Lung microvascular endothelial cell (primary cell): ENCODE measurements at regions not wholly inside any gene's neighbourhood (a gene's known extent, or its start where the extent isn't known, plus 50 kb on each side); places are given as distances from the start of the nearest gene placed in this dataset.
"Not testable (repeated sequence)": the region's sequence is repeated elsewhere in the genome, so short reads cannot be mapped to it uniquely, and the experiment has no call there.

Experiments
- DNase-seq, 2 donors: peaks; one replicate each; pipeline versions ENCODE4 v3.0.0 to v3.0.0-alpha.2; 2010; ENCODE audit warnings: low read depth in 2 of 2

DNA sequence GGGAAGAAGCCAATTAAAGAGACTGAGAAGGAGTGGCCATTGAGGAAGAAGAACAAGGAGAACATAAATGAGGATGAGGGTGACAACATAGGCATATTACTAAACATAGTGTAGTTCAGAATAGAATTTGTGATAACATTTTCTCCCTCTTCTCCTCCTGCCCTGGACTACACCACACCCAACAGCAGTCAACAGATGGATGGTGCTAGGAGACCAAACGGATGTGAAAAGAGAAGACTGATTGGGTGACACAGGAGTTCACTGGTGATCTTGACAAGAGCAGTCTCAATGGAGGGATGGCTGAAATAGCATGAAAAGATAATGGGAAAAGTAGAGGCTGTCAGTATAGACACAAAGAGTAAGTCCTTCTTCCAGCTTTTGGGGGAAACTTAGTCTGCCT, 226.5 kb upstream of the FGF13 start:
- DNase-seq, result no peak

DNA sequence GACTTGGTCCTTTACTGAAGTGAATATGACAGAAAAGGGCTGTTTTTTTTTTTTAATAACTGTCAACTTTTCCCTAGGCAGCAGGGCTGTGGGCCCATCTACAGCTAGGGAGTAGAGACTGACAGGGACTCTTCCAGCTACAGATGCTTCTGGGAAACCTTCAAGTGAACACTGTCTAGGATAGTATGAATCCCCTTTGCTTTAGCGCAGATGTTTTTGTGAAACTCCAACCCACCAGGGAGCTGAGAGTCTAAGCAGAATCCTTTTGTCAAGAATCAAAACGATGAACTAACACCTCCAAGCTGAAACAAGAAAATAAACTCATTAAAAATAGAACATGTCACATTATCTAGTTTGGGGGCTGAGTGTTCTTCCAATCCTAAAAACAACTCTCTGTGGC, 219.7 kb upstream of the FGF13 start:
- no peak for DNase-seq

DNA sequence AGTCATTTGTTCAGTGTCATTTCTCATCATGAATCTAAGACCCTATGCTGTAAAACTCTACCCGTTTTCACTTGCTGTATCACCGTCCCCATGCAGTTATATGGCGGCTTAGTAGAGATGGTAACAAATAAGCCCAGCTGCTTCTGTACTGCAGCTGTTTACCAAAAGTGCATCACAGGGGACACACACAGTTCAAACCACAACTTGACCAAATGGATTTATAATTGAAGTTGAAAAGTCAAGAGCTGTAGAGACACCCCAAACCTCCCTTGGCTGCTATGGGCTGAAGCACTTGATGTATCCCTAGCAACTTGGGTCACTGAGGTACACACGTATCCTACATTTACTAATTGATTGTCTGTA, 219.0 kb upstream of the FGF13 start:
- DNase-seq, result no peak

DNA sequence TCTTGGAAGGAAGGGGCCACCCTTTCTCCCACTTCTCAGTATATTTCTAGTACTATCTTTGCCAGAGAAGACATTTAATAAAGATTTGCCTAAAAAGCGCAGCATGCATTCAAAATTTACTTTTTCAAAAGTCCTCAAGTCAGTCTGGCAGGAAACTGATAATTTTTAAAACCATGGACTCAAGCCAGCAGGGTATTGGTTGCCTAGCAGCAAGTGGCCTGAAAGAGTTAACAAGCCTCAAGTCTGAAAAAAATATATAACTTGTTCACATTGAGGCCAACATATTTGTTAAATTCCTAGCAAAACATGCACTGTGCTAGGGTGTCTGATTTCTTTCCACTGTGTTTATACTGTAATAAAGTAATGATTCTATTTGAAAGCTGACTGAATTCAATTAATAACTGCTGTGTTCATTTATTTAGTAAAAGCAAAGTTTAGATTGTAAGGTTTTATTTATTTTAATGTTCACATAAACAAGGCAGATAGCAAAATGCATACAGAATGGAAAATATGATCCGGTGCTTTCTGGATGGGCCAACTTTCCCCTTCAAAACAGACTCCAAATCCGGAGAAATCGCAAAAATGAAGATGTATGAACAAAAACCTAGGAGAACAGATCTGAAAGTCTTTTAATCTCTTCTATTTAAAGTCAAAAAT, 218.5 kb upstream of the FGF13 start:
- no peak for DNase-seq

DNA sequence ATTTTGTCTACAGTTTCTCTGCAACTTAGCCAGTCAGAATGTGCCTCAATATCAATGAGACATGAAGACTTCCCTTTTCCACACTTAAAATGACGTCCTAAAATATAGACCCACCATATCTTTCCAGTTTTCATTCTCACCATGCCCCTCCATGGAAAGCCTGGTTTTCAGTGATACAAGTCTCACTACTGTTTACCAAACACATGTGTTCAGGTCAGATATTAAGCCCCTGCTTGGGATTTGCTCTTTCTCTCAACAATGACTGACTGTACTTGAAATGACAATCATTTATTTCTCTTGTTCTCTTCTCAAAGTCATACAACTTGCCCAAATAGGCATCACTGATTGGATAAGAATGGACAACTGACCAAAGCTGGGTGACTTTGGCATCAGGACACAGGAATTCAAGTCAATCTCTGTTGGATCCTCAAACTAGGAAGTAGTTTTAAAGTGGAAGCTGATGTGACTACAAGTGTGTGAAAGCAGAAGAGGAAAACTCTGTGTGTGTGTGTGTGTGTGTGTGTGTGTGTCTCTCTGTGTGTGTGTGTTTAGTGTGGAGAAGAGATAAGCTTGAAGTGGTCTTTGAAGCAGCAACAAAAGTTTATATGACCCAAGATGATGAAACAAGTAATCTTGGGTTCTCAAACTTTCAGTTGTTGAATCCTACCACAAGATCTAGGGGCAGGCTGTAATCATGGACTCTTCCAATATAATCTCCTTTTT, 217.4 kb upstream of the FGF13 start:
- no peak for DNase-seq

DNA sequence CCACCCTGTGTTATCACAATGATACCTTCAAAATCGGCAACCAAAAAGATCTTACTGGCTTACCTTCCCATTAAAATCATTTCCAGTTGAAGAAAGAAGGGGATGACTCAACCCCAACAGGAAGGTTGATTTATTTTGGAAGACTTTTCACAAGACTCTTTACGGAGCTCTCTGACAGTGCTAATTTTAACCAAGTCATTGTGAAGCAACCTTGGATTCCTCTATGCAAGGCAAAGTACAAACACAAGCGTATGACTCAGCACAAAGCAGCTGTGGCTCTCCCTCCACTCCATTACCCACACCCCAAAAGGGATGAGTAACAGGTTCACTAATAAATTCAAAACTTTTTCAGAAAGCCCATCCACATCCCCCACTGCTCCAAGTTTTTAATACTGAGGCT, 213.8 kb upstream of the FGF13 start:
- DNase-seq, result peak in 1 of 2 donors; percentile 4

DNA sequence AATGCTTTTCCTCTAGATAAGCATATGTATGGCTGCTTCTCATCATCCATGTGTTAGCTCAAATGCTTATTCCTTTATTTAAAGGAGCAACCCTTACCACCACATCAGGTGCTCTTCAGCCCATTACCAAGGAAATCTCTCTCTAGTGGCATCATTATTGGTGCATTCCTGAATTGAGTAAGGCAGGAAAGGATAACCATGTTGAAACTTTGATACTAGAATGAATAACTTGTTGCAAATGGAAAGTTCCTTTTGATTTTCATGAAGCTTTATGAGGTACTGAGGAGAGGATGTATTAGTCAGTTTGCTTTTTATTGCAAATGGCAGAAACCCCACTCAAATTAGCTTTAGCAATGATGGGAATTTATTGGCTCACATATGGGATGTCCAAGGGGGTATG, 212.3 kb upstream of the FGF13 start:
- DNase-seq, result no peak

DNA sequence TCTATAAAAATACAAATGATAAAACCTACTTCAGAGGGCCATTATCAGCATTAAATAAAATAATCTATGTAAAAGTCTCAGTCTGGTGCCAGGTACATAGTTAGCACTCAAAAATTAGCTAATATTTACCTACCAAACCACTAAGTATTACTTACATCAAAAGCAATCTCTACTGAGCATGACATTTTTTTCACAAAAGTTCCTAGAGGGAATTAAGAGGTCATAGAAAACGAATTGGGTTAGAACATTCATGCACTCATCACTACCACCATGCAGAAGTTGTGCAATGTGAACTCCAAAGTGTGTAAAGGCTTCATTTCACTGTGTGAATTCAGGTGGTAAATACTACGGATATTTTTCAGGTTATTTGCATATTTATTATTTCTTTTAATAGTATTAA, 209.5 kb upstream of the FGF13 start:
- no peak for DNase-seq

DNA sequence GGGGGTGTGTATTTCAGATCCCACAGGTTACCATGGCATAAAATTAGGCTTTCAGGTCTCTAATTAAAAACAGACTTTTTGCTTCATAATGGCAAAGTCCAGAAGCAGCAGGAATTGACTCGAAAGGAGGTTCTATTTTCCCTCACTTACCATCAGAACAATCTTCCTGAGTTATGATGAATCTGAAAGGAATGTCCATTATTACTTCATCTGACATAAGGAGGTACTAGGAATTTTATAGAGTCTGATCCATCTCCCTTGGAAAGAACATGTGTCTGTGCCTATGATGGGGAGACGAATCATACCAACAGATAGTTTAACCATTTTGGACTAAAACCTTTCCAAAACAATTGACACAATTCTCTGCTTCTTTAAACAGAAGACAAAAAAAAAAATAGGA, 206.3 kb upstream of the FGF13 start:
- DNase-seq, result no peak

DNA sequence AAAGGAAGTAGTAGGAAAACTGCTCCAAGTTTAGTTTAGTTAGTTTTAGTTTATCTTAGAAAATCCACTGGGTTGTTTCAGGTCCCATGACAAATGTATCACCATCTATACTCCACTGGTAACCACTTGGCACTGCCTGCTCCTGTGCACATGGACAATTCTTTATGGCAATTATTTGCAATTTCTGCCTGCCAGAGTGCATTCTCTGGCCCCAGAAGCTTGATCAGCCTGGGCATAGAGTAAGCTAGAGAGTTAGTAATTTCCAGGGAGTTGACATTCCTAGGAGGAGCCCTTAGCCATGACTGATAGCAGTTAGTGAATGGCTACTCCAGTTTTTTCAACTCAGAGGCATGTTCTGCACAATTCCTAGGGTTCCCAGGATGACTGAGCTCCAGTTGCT, 203.2 kb upstream of the FGF13 start:
- DNase-seq, result no peak

DNA sequence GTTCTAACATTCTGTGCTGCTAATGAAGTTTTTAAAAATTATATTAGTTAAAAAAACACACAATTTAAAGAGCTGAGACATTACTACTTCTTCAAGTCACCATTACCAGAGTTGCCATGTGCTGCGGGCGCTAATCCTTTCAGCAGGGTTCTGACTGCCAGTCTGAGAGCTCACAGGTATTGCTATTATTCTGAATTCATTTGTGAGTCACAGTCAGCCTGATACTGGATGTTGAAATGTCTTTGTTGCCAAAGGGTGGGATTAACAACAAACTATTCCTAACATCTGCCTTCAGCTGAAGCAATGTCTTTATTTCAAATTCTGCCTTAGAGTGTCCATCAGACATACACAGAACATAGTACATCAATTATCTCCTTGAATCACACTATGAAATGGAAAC, 197.1 kb upstream of the FGF13 start:
- no peak for DNase-seq

DNA sequence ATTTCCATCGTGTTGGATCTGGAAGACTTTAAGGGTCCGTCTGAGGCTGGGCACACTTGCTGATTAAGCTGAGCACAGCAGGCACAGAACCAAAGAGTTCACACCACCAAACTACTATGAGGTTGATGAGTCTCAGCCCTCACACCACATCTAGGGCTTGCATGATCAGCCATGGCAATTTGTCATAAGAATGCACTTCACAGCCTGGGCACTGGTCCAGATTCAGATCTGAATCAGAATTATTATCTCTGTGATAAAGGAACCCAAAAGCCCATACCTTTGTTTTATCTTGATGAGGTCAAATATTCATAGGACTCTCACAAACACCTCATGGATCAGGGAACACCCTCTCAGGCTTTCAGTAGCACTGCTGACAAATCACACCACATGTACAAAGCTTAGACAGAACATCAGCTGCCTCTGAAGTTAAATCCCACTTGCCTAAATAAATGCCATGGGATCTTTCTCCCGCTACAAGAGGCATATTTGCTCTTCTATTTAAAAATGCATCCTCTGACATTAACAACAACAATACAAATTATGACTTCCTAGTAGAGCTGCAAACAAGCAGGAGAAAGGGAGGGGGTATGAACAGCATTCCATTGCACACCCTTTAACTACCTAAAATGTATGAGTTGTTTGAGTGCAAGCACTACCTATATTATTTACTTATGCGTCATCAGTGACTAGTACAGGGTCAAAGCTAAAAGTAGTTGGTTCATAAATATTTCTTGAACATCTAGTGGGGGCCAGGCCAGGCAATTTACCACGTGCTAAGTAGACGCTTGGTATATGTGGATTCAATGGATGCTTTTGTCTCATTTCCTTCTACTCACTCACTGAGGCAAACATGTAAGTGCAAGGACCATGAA, 186.3 kb upstream of the FGF13 start:
- no peak for DNase-seq

DNA sequence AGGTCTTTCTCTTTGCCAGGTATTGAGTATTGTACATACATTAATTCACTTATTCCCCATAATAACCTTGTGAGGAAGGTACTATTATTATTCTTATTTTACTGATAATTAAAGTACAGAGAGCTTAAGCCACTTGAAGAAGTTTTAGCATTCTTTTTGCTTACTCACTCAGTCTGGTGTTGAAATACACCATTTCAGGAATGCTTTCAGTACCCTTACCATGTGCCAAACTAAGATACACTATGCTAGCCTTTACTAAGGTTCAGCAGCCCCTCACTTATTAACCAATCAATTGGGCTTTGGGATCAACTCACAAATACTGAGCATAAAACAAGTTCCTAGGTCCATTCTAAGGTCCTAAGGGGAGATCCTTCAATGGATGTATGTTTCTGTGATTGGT, 179.0 kb upstream of the FGF13 start:
- DNase-seq, result no peak

DNA sequence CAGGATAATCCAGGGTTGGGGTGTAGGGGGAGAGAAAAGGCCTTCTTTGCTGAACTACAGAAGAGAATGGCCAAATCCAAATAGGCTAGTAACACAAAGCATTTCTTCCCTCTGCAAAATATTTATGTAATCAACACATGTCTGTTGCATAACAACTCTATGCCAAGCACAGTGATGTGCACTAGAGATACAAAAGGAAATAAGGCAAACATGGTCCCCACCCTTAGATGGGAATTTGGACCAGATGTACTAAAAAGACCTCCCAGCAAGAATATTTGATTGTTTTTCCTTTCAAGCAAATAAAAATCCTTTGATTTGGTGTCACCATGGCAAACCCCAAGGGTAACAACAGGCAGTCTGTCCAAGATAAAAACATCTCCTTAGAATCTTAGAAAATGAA, 177.6 kb upstream of the FGF13 start:
- DNase-seq, result no peak

DNA sequence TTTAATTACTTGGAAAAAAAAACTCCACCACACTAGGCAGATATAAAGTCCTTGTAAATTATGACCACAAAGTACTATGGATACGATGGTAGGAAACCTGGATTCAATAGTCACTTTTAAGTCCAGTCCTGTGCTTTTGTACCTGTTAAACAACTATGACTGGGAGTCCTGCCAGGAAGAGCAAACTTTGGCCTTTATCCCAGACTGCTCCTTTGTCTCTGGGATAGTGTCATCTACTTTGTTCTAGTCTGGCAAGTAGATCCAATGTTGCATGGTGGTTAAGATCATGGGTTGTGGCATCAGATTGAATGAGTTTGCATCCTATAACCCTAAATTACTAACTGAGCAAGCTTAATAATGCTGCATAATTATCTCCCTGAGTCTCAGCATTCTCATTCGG, 175.3 kb upstream of the FGF13 start:
- DNase-seq, result peak in 1 of 2 donors; percentile 78

DNA sequence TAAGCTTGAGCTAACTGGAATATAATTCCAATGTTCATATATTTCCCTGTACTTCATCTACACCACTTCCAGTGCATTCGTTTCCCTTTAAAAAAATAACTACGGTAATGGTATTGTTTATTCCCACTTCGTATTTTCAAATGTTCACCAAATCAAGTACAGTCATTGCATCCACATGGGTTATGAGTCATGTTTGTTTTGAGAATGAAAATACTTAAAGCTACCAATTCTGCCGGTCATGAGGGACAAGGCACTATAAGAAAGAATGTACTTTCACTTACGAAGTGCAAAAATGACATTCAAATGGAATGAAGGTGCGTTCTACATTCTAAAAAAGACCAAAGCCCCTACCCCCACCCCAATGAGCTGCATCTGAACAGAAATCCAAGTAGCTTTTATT, 174.4 kb upstream of the FGF13 start:
- DNase-seq, result peak; percentile 15 to 49

DNA sequence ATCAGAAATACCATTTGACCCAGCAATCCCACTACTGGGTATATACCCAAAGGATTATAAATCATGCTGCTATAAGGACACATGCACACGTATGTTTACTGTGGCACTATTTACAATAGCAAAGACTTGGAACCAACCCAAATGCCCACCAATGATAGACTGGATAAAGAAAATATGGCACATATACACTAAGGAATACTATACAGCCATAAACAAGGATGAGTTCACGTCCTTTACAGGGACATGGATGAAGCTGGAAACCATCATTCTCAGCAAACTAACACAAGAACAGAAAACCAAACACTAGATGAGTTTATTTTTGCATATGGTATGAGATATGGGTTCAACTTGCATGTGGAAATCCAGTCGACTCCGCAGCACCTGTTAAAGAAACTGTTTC, 168.8 kb upstream of the FGF13 start:
- not testable (repeated sequence) for DNase-seq

DNA sequence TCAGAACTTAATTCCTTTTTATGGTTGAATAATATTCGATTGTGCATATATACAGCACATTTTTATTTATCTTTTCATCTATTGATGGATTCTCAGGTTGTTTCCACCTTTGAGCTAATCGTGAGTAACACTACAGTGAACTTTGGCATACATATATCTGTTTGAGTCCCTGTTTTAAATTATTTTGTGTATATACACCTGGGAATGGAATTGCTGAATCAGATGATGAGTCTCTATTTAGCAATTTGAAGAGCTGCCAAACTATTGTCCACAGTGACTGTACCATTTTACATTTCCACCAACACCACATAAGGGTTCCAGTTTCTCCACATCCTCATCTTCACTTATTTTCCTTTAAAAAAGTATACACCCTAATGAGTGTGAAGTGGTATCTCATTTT, 166.2 kb upstream of the FGF13 start:
- peak in 1 of 2 donors; percentile 46 for DNase-seq

DNA sequence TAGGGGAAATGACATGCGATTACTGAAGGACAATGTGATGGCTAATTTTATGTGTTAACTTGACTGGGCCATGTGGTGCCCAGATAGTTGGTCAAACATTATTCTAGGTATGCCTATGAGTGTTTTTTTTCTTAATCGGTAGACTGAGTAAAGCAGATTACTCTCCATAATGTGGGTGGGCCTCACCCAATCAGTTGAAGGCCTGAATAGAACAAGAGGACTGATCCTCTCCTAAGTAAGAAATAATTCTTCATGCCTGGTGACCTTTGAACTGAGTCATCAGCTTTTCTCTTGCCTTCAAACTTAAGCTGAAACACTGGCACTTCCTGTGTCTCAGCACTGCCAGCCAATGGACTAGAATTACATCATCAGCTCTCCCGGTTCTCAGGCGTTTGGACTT, 164.0 kb upstream of the FGF13 start:
- DNase-seq, result no peak

DNA sequence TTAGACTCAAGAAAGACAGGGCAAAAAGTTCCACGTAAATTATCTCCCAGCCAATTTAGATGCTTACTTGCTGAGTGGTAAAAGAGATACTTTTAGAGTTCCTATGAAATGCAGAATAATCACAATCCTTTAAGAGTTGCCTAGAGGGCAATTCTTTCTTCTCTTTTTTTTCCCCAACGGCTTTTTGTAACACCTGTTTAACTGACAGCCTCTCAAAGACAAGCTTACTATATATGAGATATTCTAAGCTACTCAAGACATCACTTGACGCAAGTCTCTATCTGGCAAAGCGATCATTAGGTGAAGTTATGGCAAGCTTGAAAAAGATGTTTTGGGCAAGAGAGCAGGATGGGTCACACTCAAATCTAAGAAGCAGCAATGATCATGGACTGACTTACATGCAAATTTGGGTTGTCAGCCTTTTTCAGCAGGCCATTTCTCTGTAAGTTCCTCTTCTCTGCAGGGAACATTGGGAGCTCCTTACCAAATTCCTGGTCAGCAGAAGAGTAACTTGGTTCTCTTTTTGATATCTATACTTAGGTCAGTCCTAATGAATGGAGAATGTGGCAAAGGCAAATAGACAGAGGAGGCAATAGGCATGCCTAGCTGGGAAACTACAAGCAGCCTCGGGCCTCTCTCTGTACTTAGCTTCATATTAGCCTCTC, 162.9 kb upstream of the FGF13 start:
- DNase-seq, result no peak

DNA sequence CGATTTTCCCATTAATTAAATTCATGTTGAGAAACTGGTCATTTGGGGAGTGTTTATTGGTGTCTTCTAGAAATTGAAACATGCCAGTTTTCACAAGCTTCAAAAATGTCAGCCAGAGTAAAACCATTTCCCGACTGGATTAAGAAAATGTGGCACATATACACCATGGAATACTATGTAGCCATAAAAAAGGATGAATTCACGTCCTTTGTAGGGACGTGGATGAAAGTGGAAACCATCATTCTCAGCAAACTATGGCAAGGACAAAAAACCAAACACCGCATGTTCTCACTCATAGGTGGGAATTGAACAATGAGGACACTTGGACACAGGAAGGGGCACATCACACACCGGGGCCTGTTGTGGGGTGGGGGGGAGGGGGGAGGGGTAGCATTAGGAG, 162.1 kb upstream of the FGF13 start:
- DNase-seq, result not testable (repeated sequence)

DNA sequence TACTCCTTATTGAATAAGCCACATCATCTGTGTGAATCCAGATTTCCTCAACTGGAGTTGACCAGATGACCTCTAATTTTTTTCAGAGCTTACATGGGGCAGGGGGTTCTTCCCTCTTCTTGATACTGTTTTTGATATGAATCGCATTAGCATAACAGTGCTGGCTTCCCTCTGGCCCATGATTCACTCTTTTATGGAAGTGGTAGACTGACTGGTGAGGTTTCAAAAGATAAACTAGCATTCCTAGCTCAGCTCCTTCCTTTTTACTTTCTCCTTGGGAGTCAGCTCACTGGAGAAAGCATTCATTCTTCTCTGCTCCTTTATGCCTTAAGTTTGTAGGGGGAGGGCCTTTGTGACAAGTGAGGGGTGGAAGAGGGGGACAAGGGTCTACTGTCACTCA, 161.0 kb upstream of the FGF13 start:
- DNase-seq, result no peak
